ENCODE measurements at regions not wholly inside any gene's neighbourhood (a gene's known extent, or its start where the extent isn't known, plus 50 kb on each side); places are given as distances from the start of the nearest gene placed in this dataset.

DNA sequence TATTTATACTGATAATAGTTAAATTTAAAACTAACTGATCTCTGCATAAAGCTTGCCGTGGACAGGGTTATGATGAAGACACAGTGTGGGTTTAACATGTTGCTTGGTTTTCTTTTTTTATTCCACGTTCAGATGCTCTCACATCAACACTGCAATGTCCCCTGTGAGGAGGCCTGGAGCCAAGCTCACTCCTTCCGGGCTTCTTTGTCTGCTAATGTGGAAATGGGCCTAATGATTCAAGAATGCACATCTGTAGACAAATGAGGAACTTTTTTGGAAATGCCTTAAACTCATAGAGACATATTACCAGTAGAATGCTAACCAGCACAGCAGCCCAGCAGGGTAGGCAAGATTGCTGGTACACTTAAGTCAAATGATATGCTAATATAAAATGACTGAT is 208.0 kb downstream of the GALR1 start:
- ATAC-seq: no peak
- TF ChIP-seq ISL1 (CRISPR knock-in tag; IDR thresholded peaks at IDR 0.05) (no peak), ZFP3 (CRISPR knock-in tag; IDR thresholded peaks at IDR 0.05) (no peak), CSDC2 (CRISPR knock-in tag; IDR thresholded peaks at IDR 0.05) (no peak), ZNF70 (CRISPR knock-in tag; IDR thresholded peaks at IDR 0.05) (no peak), ZNF8 (CRISPR knock-in tag; IDR thresholded peaks at IDR 0.05) (no peak), CREB5 (CRISPR knock-in tag; IDR thresholded peaks at IDR 0.05; ENCODE audit: low read depth) (no peak), ZC3H10 (CRISPR knock-in tag; IDR thresholded peaks at IDR 0.05) (no peak), ARNTL (CRISPR knock-in tag; IDR thresholded peaks at IDR 0.05; ENCODE audit: borderline replicate concordance, low read depth) (no peak), BACH2 (CRISPR knock-in tag; IDR thresholded peaks at IDR 0.05; ENCODE audit: borderline replicate concordance) (no peak)
- TF ChIP-seq, protein P1, sequence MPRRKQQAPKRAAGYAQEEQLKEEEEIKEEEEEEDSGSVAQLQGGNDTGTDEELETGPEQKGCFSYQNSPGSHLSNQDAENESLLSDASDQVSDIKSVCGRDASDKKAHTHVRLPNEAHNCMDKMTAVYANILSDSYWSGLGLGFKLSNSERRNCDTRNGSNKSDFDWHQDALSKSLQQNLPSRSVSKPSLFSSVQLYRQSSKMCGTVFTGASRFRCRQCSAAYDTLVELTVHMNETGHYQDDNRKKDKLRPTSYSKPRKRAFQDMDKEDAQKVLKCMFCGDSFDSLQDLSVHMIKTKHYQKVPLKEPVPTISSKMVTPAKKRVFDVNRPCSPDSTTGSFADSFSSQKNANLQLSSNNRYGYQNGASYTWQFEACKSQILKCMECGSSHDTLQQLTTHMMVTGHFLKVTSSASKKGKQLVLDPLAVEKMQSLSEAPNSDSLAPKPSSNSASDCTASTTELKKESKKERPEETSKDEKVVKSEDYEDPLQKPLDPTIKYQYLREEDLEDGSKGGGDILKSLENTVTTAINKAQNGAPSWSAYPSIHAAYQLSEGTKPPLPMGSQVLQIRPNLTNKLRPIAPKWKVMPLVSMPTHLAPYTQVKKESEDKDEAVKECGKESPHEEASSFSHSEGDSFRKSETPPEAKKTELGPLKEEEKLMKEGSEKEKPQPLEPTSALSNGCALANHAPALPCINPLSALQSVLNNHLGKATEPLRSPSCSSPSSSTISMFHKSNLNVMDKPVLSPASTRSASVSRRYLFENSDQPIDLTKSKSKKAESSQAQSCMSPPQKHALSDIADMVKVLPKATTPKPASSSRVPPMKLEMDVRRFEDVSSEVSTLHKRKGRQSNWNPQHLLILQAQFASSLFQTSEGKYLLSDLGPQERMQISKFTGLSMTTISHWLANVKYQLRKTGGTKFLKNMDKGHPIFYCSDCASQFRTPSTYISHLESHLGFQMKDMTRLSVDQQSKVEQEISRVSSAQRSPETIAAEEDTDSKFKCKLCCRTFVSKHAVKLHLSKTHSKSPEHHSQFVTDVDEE (CRISPR knock-in tag; IDR thresholded peaks at IDR 0.05): no peak
- TF ChIP-seq, protein P2, sequence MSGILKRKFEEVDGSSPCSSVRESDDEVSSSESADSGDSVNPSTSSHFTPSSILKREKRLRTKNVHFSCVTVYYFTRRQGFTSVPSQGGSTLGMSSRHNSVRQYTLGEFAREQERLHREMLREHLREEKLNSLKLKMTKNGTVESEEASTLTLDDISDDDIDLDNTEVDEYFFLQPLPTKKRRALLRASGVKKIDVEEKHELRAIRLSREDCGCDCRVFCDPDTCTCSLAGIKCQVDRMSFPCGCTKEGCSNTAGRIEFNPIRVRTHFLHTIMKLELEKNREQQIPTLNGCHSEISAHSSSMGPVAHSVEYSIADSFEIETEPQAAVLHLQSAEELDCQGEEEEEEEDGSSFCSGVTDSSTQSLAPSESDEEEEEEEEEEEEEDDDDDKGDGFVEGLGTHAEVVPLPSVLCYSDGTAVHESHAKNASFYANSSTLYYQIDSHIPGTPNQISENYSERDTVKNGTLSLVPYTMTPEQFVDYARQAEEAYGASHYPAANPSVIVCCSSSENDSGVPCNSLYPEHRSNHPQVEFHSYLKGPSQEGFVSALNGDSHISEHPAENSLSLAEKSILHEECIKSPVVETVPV (CRISPR knock-in tag; IDR thresholded peaks at IDR 0.05): no peak

- TF ChIP-seq CREB5 (CRISPR knock-in tag; IDR thresholded peaks at IDR 0.05; ENCODE audit: low read depth): no peak
- no peak for TF ChIP-seq ZC3H10 (CRISPR knock-in tag; IDR thresholded peaks at IDR 0.05)
- TF ChIP-seq, protein P3, sequence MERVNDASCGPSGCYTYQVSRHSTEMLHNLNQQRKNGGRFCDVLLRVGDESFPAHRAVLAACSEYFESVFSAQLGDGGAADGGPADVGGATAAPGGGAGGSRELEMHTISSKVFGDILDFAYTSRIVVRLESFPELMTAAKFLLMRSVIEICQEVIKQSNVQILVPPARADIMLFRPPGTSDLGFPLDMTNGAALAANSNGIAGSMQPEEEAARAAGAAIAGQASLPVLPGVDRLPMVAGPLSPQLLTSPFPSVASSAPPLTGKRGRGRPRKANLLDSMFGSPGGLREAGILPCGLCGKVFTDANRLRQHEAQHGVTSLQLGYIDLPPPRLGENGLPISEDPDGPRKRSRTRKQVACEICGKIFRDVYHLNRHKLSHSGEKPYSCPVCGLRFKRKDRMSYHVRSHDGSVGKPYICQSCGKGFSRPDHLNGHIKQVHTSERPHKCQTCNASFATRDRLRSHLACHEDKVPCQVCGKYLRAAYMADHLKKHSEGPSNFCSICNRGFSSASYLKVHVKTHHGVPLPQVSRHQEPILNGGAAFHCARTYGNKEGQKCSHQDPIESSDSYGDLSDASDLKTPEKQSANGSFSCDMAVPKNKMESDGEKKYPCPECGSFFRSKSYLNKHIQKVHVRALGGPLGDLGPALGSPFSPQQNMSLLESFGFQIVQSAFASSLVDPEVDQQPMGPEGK (CRISPR knock-in tag; IDR thresholded peaks at IDR 0.05; ENCODE audit: borderline replicate concordance): no peak
- TF ChIP-seq, protein P4, sequence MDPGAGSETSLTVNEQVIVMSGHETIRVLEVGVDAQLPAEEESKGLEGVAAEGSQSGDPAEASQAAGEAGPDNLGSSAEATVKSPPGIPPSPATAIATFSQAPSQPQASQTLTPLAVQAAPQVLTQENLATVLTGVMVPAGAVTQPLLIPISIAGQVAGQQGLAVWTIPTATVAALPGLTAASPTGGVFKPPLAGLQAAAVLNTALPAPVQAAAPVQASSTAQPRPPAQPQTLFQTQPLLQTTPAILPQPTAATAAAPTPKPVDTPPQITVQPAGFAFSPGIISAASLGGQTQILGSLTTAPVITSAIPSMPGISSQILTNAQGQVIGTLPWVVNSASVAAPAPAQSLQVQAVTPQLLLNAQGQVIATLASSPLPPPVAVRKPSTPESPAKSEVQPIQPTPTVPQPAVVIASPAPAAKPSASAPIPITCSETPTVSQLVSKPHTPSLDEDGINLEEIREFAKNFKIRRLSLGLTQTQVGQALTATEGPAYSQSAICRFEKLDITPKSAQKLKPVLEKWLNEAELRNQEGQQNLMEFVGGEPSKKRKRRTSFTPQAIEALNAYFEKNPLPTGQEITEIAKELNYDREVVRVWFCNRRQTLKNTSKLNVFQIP (CRISPR knock-in tag; IDR thresholded peaks at IDR 0.05; ENCODE audit: borderline replicate concordance, low read depth): no peak
- ATAC-seq: no peak
Observed at GRCh38 chr18:77461062-77461688, 211.5 kb downstream of the GALR1 start.

DNA sequence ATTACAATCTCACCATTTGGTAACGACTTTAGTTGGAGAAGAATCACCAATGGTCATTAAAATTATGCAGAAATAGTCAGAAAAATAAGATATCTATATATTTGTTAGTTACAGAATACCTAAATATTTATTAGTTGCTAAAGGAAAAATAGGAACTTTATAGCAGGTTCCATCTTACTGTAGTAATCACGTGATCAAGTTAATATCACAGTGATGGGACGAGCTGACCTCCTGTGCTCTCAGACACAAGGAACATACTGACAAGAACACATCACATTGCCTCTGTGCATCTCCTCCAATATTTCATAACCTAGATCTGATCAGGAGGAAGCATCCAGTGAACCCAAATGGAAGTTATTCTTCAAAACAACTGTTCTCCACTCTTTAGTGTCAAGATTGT is 215.3 kb downstream of the GALR1 start:
- TF ChIP-seq, protein P4 (CRISPR knock-in tag; IDR thresholded peaks at IDR 0.05; ENCODE audit: borderline replicate concordance, low read depth): no peak
- TF ChIP-seq OSR1 (CRISPR knock-in tag; IDR thresholded peaks at IDR 0.05): no peak
- no peak for ATAC-seq
